H9 (cell line): ENCODE measurements at regions not wholly inside any gene's neighbourhood (a gene's known extent, or its start where the extent isn't known, plus 50 kb on each side); places are given as distances from the start of the nearest gene placed in this dataset.

ENCODE experiments used
- DNase-seq: peaks from one replicate; pipeline ENCODE4 v3.0.0-alpha.2; 2017
- H2AFZ ChIP-seq: one replicate; pipeline ENCODE4 v1.6.1; 2013; ENCODE audit warnings: mild to moderate bottlenecking, low read length, control low read depth, moderate library complexity
- H2AK5ac ChIP-seq: 2 replicates; pipeline ENCODE4 v1.6.1; 2013; ENCODE audit warnings: low read length, control low read depth, mixed read lengths; ENCODE audit not compliant: insufficient read length
- H2BK120ac ChIP-seq: one replicate; pipeline ENCODE4 v1.6.1; 2013; ENCODE audit warnings: low read depth, mild to moderate bottlenecking, low read length, control low read depth, inconsistent platforms; ENCODE audit not compliant: poor library complexity, severe bottlenecking
- H2BK12ac ChIP-seq: 2 replicates; pipeline ENCODE4 v1.6.1; 2013; ENCODE audit warnings: low read length, control low read depth, mixed read lengths, low read depth; ENCODE audit not compliant: insufficient read length
- H2BK15ac ChIP-seq: 2 replicates; pipeline ENCODE4 v1.6.1; 2013; ENCODE audit warnings: low read depth, low read length, control low read depth
- H2BK20ac ChIP-seq: one replicate; pipeline ENCODE4 v1.6.1; 2013; ENCODE audit warnings: low read depth, mild to moderate bottlenecking, low read length, control low read depth, inconsistent platforms; ENCODE audit not compliant: poor library complexity, severe bottlenecking
- H2BK5ac ChIP-seq: 2 replicates; pipeline ENCODE4 v1.6.1; 2013; ENCODE audit warnings: low read length, control low read depth, mixed read lengths; ENCODE audit not compliant: insufficient read length
- H3K14ac ChIP-seq: 2 replicates; pipeline ENCODE4 v1.6.1; 2013; ENCODE audit warnings: low read length, control low read depth; ENCODE audit not compliant: insufficient read depth
- H3K18ac ChIP-seq: 2 replicates; pipeline ENCODE4 v1.6.1; 2013; ENCODE audit warnings: low read depth, mild to moderate bottlenecking, mixed read lengths, low read length, control low read depth; ENCODE audit not compliant: insufficient read length
- H3K23ac ChIP-seq: 2 replicates; pipeline ENCODE4 v1.6.1; 2013; ENCODE audit warnings: low read length, control low read depth, mixed read lengths, low read depth; ENCODE audit not compliant: insufficient read length
- H3K23me2 ChIP-seq: 2 replicates; pipeline ENCODE4 v1.6.1; 2013; ENCODE audit warnings: low read depth, mild to moderate bottlenecking, mixed read lengths, low read length, control low read depth; ENCODE audit not compliant: insufficient read length, poor library complexity, severe bottlenecking
- H3K27ac ChIP-seq: 2 replicates; pipeline ENCODE4 v1.5.1; 2013; ENCODE audit warnings: low read length, control low read depth, mixed read lengths, low read depth; ENCODE audit not compliant: insufficient read length
- H3K27me3 ChIP-seq: 2 replicates; pipeline ENCODE4 v1.6.1; 2013; ENCODE audit warnings: low read length, control low read depth, inconsistent platforms; ENCODE audit not compliant: insufficient read depth
- H3K4ac ChIP-seq: 2 replicates; pipeline ENCODE4 v1.6.1; 2013; ENCODE audit warnings: low read depth, mild to moderate bottlenecking, control low read depth, inconsistent platforms, low read length, moderate library complexity
- H3K4me1 ChIP-seq: 2 replicates; pipeline ENCODE4 v1.6.1; 2013; ENCODE audit warnings: low read length, control low read depth, inconsistent platforms; ENCODE audit not compliant: insufficient read depth
- H3K4me2 ChIP-seq: 2 replicates; pipeline ENCODE4 v1.6.1; 2013; ENCODE audit warnings: low read length, control low read depth, mixed read lengths; ENCODE audit not compliant: insufficient read length, insufficient read depth
- H3K56ac ChIP-seq: 2 replicates; pipeline ENCODE4 v1.6.1; 2013; ENCODE audit warnings: low read depth, mild to moderate bottlenecking, mixed read lengths, low read length, control low read depth; ENCODE audit not compliant: insufficient read length
- H3K79me1 ChIP-seq: 2 replicates; pipeline ENCODE4 v1.6.1; 2013; ENCODE audit warnings: low read depth, mild to moderate bottlenecking, moderate library complexity, low read length, control low read depth, inconsistent platforms; ENCODE audit not compliant: insufficient read depth, poor library complexity, severe bottlenecking
- H3K79me2 ChIP-seq: 2 replicates; pipeline ENCODE4 v1.6.1; 2013; ENCODE audit warnings: low read length, control low read depth, inconsistent platforms; ENCODE audit not compliant: insufficient read depth
- H3K9ac ChIP-seq: 2 replicates; pipeline ENCODE4 v1.6.1; 2013; ENCODE audit warnings: low read length, control low read depth, mixed read lengths; ENCODE audit not compliant: insufficient read length; ENCODE audit errors: extremely low read depth
- H3K9me3 ChIP-seq: one replicate; pipeline ENCODE4 v1.6.1; 2013; ENCODE audit warnings: low read depth, low read length, inconsistent platforms; ENCODE audit not compliant: control insufficient read depth
- H3T11ph ChIP-seq: one replicate; pipeline ENCODE4 v1.6.1; 2013; ENCODE audit warnings: mild to moderate bottlenecking, low read length, control low read depth, inconsistent platforms
- H4K20me1 ChIP-seq: one replicate; pipeline ENCODE4 v1.6.1; 2013; ENCODE audit not compliant: control insufficient read depth, insufficient read length, insufficient read depth
- H4K5ac ChIP-seq: 2 replicates; pipeline ENCODE4 v1.6.1; 2013; ENCODE audit warnings: low read depth, mild to moderate bottlenecking, mixed read lengths, low read length, control low read depth; ENCODE audit not compliant: insufficient read length
- H4K8ac ChIP-seq: replicated peaks from 2 replicates; pipeline ENCODE4 v1.6.1; 2013; ENCODE audit warnings: low read length, control low read depth, mixed read lengths, low read depth; ENCODE audit not compliant: insufficient read length
- H4K91ac ChIP-seq: 2 replicates; pipeline ENCODE4 v1.6.1; 2013; ENCODE audit warnings: low read depth, mild to moderate bottlenecking, moderate library complexity, mixed read lengths, low read length, control low read depth; ENCODE audit not compliant: insufficient read length
- H3K27ac Mint-ChIP-seq, 3 experiments: 2 replicates in 2 of 3; 3 replicates in 1 of 3; pipeline ENCODE4 v1.8.0; 2020 to 2021; ENCODE audit warnings: mixed read lengths in 3 of 3, mild to moderate bottlenecking in 1 of 3, moderate library complexity in 1 of 3
- H3K27me3 Mint-ChIP-seq: 2 replicates; pipeline ENCODE4 v1.8.0; 2021; ENCODE audit warnings: low read depth, mild to moderate bottlenecking, moderate library complexity, mixed read lengths
- H3K36me3 Mint-ChIP-seq, 3 experiments: 2 replicates in 2 of 3; 3 replicates in 1 of 3; pipeline ENCODE4 v1.8.0; 2020 to 2021; ENCODE audit warnings: low read depth in 3 of 3, mixed read lengths in 3 of 3; ENCODE audit not compliant: insufficient read depth in 1 of 3
- H3K4me1 Mint-ChIP-seq, 2 experiments: 2 replicates each; pipeline ENCODE4 v1.8.0; 2020; ENCODE audit warnings: mixed read lengths in 2 of 2
- H3K4me3 Mint-ChIP-seq, 2 experiments: 2 replicates in 1 of 2; 3 replicates in 1 of 2; pipeline ENCODE4 v1.8.0; 2020 to 2021; ENCODE audit warnings: mild to moderate bottlenecking in 2 of 2, mixed read lengths in 2 of 2, moderate library complexity in 1 of 2
- H3K9me3 Mint-ChIP-seq, 2 experiments: 2 replicates in 1 of 2; 3 replicates in 1 of 2; pipeline ENCODE4 v1.8.0; 2020; ENCODE audit warnings: mild to moderate bottlenecking in 2 of 2, mixed read lengths in 2 of 2, moderate library complexity in 1 of 2
- CTCF ChIP-seq: fragments of 200-600 bp; sonication (generic); conservative IDR thresholded peaks from 3 replicates; pipeline ENCODE4 v1.8.0; 2021; ENCODE audit warnings: antibody characterized with exemption, mild to moderate bottlenecking
- WGBS: extraction: QIAGEN DNeasy Blood & Tissue Kit; methylation state at CpG from one replicate; pipeline ENCODE4 v1.1.7; 2013; ENCODE audit warnings: missing lambda C conversion rate, low lambda C conversion rate, mixed read lengths; ENCODE audit not compliant: insufficient read length; ENCODE audit errors: extremely low coverage; 5-methylcytosine and 5-hydroxymethylcytosine counted together

- H3K14ac ChIP-seq = no peak overlapping the region
- no peaks in the 10 kb centered on the region for H3K79me1 ChIP-seq
- Mint-ChIP-seq H3K36me3 (peaks cover 0 to 4% (median 2%) of the 10 kb centered on the region in 3 experiments; a peak in 4 of 7 replicates), H3K27ac (no peak overlapping the region), H3K4me1 (peaks cover 5 to 8% of the 10 kb centered on the region in 2 experiments; a peak in 3 of 4 replicates), H3K9me3 (no peaks in the 10 kb centered on the region), H3K4me3 (no peak overlapping the region), H3K27me3 (no peaks in the 10 kb centered on the region)
- no peak overlapping the region for H3K18ac ChIP-seq
- no peaks in the 10 kb centered on the region for H3K9me3 ChIP-seq
- no peak overlapping the region for H3K23ac ChIP-seq
- H2BK120ac ChIP-seq = no peak overlapping the region
- no peak overlapping the region for H3K4me2 ChIP-seq
- no peak overlapping the region for H4K5ac ChIP-seq
- H4K91ac ChIP-seq = no peak overlapping the region
- no peak for TF ChIP-seq CTCF
- no CpG with 5 or more reads among the region's 9 CpGs for WGBS
- H3K4me1 ChIP-seq = peaks cover 2% of the 10 kb centered on the region; the same call in 1 of the 2 replicates
- no peak overlapping the region for H2BK15ac ChIP-seq
- no peak overlapping the region for H2AK5ac ChIP-seq
- no peak for DNase-seq
- no peaks in the 10 kb centered on the region for H3K27me3 ChIP-seq
- no peak overlapping the region for H2BK5ac ChIP-seq
- no peaks in the 10 kb centered on the region for H4K20me1 ChIP-seq
- H4K8ac ChIP-seq = no peak overlapping the region
- no peak overlapping the region for H3T11ph ChIP-seq
- H3K4ac ChIP-seq = no peak overlapping the region
- H3K23me2 ChIP-seq = no peaks in the 10 kb centered on the region
- H2BK12ac ChIP-seq = no peak overlapping the region
- H2BK20ac ChIP-seq = no peak overlapping the region
- H3K27ac ChIP-seq = no peak overlapping the region
- no peak overlapping the region for H2AFZ ChIP-seq
- no peak overlapping the region for H3K56ac ChIP-seq
- H3K9ac ChIP-seq = no peak overlapping the region
- no peaks in the 10 kb centered on the region for H3K79me2 ChIP-seq
Observed at GRCh38 chr5:124844371-124844920, 98.0 kb upstream of the ZNF608 start.
